ENCODE measurements at regions not wholly inside any gene's neighbourhood (a gene's known extent, or its start where the extent isn't known, plus 50 kb on each side); places are given as distances from the start of the nearest gene placed in this dataset.

GRCh38 chr12:22856178-22856577, 231.2 kb downstream of the ETNK1 start:
- in situ Hi-C loops (cut with HindIII; ENCODE audit: low sequenced_read_pairs) = no loop called here
- DNase-seq (ENCODE audit: low read depth, low spot score) = peak; percentile 53

DNA sequence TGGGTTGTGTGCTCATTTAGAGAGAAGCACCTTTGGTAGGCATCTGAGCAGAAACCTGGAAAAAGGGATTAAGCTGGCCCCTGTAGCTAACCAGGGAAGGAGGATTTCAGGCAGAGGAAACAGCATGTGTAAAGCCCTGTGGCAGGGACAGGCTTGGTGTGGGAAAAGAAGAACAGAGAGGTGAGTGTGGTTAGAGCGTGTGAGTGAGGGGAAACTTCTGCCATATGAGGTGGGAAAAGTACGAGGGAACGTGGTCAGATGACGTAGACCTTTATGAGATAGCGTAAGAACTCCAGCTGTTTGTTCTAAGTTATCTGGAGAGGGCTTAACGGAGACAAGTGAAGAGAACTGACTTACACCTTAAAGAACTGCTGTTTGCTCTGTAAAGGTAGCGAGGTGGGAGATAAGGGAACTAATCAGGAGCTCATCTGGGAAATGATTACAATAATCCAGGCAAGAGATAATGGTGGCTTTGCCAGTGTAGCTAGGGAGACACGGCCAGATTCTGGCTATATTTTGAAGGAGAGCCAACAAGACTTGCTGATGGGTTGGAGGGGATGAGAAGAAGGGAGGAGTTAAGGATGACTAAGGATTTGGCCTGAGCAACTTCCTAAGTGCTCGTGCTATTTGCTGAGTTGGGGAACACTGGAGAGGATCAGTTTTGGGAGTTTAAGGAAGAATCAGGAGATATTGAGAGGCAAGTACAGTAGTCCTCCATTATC, 234.0 kb downstream of the ETNK1 start:
- H3K4me3 ChIP-seq (ENCODE audit: low read depth, low read length) = no peak overlapping the region
- TF ChIP-seq, protein P1, sequence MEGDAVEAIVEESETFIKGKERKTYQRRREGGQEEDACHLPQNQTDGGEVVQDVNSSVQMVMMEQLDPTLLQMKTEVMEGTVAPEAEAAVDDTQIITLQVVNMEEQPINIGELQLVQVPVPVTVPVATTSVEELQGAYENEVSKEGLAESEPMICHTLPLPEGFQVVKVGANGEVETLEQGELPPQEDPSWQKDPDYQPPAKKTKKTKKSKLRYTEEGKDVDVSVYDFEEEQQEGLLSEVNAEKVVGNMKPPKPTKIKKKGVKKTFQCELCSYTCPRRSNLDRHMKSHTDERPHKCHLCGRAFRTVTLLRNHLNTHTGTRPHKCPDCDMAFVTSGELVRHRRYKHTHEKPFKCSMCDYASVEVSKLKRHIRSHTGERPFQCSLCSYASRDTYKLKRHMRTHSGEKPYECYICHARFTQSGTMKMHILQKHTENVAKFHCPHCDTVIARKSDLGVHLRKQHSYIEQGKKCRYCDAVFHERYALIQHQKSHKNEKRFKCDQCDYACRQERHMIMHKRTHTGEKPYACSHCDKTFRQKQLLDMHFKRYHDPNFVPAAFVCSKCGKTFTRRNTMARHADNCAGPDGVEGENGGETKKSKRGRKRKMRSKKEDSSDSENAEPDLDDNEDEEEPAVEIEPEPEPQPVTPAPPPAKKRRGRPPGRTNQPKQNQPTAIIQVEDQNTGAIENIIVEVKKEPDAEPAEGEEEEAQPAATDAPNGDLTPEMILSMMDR (IDR thresholded peaks at IDR 0.05; ENCODE audit: low read depth, low read length) = no peak
- DNase-seq (ENCODE audit: low read depth, low spot score) = peak; percentile 40
- in situ Hi-C loops (cut with HindIII; ENCODE audit: low sequenced_read_pairs) = no loop called here

More at GRCh38 chr12:22856178-22856577, 231.2 kb downstream of the ETNK1 start:
- TF ChIP-seq, protein P1 (IDR thresholded peaks at IDR 0.05; ENCODE audit: low read depth, low read length) = peak; percentile 39
- no peak overlapping the region for H3K4me3 ChIP-seq (ENCODE audit: low read depth, low read length)

GRCh38 chr12:22860926-22861325, 236.0 kb downstream of the ETNK1 start:
- no peak for DNase-seq (ENCODE audit: low read depth, low spot score)
- no peak overlapping the region for H3K4me3 ChIP-seq (ENCODE audit: low read depth, low read length)
- TF ChIP-seq, protein P1 (IDR thresholded peaks at IDR 0.05; ENCODE audit: low read depth, low read length) = no peak
- in situ Hi-C loops (cut with HindIII; ENCODE audit: low sequenced_read_pairs) = no loop called here

- TF ChIP-seq, protein P1 (IDR thresholded peaks at IDR 0.05; ENCODE audit: low read depth, low read length) = no peak
- in situ Hi-C loops (cut with HindIII; ENCODE audit: low sequenced_read_pairs) = no loop called here
- DNase-seq (ENCODE audit: low read depth, low spot score) = no peak
- H3K4me3 ChIP-seq (ENCODE audit: low read depth, low read length) = no peak overlapping the region
These were observed 240.9 kb downstream of the ETNK1 start for GRCh38 chr12:22865822-22866221.

DNA sequence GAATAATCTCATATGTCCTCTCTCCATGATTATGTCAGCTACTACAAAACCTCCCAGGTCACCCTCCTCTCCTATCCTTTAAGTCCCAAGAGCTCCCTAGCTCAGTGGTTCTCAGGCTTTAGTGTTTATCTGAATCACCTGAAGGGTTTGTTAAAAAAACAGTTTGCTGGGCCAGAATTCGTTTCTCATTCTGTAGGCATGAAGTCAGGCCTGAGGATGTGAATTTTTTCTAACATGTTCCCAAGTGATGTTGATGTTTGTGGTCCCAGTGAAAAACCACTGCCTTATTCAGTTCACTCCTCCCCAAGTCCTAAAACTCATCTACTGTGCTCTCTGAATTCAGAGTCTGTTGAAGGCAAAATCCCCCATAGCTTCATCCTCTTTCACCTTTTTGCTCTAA, 241.4 kb downstream of the ETNK1 start:
- peak; percentile 50 for DNase-seq (ENCODE audit: low read depth, low spot score)
- no peak overlapping the region for H3K4me3 ChIP-seq (ENCODE audit: low read depth, low read length)
- TF ChIP-seq, protein P1 (IDR thresholded peaks at IDR 0.05; ENCODE audit: low read depth, low read length) = no peak
- in situ Hi-C loops (cut with HindIII; ENCODE audit: low sequenced_read_pairs) = no loop called here

DNA sequence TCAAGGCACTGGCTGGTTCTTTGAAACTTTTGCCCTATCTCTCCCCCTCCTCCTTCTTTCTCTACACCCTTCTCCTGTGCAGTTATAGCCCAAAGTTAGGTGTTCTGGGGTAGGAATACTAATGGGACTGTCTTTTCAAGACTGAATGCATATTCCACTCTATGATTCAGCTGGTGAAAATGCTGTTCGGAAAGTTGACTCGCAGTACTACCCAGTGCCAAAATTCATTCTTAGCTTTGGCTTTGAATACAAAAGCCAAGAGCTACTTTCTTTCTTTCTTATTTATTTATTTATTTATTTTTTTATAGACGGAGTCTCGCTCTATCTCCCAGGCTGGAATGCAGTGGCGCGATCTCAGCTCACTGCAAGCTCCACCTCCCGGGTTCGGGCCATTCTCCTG, 249.2 kb downstream of the ETNK1 start:
- in situ Hi-C loops (cut with HindIII; ENCODE audit: low sequenced_read_pairs) = no loop called here
- DNase-seq (ENCODE audit: low read depth, low spot score) = peak; percentile 40
- no peak overlapping the region for H3K4me3 ChIP-seq (ENCODE audit: low read depth, low read length)
- TF ChIP-seq, protein P1 (IDR thresholded peaks at IDR 0.05; ENCODE audit: low read depth, low read length) = no peak
